ENCODE measurements at regions not wholly inside any gene's neighbourhood (a gene's known extent, or its start where the extent isn't known, plus 50 kb on each side); places are given as distances from the start of the nearest gene placed in this dataset.
"Not testable (repeated sequence)": the region's sequence is repeated elsewhere in the genome, so short reads cannot be mapped to it uniquely, and the experiment has no call there.

DNA sequence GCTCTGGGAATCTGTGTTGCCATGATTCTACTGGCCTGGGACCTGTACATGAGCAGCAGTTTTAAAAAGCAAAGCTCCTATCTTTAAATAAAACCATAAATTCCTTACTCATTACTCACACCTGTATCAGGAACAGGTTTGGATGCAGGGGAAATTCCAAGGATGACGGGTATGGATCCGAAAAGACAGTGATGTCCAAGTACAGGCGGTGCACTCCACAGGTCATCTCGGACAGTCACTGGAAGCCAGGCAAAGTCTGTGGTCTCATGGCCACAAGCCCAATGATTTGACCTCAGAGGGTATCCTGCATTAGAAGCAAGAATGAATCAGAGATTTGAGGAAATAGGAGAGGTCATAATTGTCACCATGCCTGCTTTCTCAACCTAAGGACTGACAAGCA is 90.9 kb downstream of the NAPG start:
- H2AFZ ChIP-seq (ENCODE audit: low read length); H3K4me2 ChIP-seq (ENCODE audit: extremely low read depth, insufficient read depth, low read length); H3K27me3 ChIP-seq (ENCODE audit: control insufficient read depth, insufficient read depth, low read length); H4K20me1 ChIP-seq (ENCODE audit: control insufficient read depth, extremely low read depth, insufficient read depth, low read length); H3K79me2 ChIP-seq (ENCODE audit: control insufficient read depth, insufficient read depth, low read length); H3K9ac ChIP-seq (ENCODE audit: insufficient read depth, low read length); H3K36me3 ChIP-seq (ENCODE audit: control insufficient read depth, insufficient read depth, low read length); H3K4me3 ChIP-seq (replicated peaks in 1 of 4; ENCODE audit: control extremely low read depth in 1 of 4, insufficient read depth in 1 of 4, low read depth in 3 of 4, low read length in 4 of 4); H3K4me1 ChIP-seq (ENCODE audit: control insufficient read depth, extremely low read depth, insufficient read depth, low read length); H3K9me3 ChIP-seq (ENCODE audit: control insufficient read depth, insufficient read depth, low read depth, low read length); H3K27ac ChIP-seq (ENCODE audit: insufficient read depth, low read length): not testable (repeated sequence)
- DNase-seq (ENCODE audit: low read depth in 2 of 2): peak in 1 of 2 donors; percentile 9

DNA sequence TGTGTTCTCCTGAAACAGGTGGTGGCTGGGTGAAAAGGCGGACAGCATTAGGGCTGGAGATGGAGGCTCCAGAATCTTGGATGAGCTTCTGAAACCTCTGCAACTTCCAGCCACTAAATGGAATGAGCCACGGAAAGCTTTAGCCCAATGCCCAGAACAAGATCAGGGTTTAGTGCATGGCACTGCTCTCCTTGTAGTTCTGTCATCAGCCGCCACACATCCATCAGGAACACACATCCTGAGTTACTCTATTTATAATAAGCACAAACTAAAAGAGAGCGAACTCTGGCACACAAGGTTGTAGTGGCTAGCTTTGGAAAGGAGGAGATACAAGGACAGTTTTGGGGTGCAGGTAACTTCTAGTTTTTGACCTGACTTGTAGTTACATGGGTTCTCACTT is 93.0 kb downstream of the NAPG start:
- not testable (repeated sequence) for H3K4me3 ChIP-seq (replicated peaks in 1 of 4; ENCODE audit: control extremely low read depth in 1 of 4, insufficient read depth in 1 of 4, low read depth in 3 of 4, low read length in 4 of 4); H3K4me2 ChIP-seq (ENCODE audit: extremely low read depth, insufficient read depth, low read length); H3K27me3 ChIP-seq (ENCODE audit: control insufficient read depth, insufficient read depth, low read length); H3K27ac ChIP-seq (ENCODE audit: insufficient read depth, low read length); H3K36me3 ChIP-seq (ENCODE audit: control insufficient read depth, insufficient read depth, low read length); DNase-seq (ENCODE audit: low read depth in 2 of 2); H2AFZ ChIP-seq (ENCODE audit: low read length); H3K9ac ChIP-seq (ENCODE audit: insufficient read depth, low read length); H3K9me3 ChIP-seq (ENCODE audit: control insufficient read depth, insufficient read depth, low read depth, low read length); H3K79me2 ChIP-seq (ENCODE audit: control insufficient read depth, insufficient read depth, low read length); H4K20me1 ChIP-seq (ENCODE audit: control insufficient read depth, extremely low read depth, insufficient read depth, low read length); H3K4me1 ChIP-seq (ENCODE audit: control insufficient read depth, extremely low read depth, insufficient read depth, low read length)

DNA sequence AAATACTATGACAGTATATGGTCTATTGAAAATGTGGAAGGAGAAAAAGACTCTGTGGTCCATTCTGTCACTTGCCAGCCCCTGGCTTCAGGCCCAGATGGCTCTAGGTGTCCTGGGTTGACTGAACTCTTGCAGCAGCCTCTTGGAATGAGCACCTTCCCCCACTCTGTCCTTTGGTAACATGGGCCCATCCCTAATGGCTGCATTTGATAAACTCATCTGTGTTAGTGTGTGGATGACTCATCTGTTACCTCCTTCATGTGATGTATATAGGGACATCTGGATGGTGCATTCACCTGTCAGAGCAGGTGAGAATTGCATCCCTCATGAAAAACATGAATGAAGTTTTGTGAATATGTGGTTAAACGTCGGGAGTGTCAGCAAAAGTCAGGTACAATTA is 93.5 kb downstream of the NAPG start:
- H3K4me1 ChIP-seq (ENCODE audit: control insufficient read depth, extremely low read depth, insufficient read depth, low read length); H3K36me3 ChIP-seq (ENCODE audit: control insufficient read depth, insufficient read depth, low read length); H3K4me2 ChIP-seq (ENCODE audit: extremely low read depth, insufficient read depth, low read length); H3K79me2 ChIP-seq (ENCODE audit: control insufficient read depth, insufficient read depth, low read length); H3K9ac ChIP-seq (ENCODE audit: insufficient read depth, low read length); H4K20me1 ChIP-seq (ENCODE audit: control insufficient read depth, extremely low read depth, insufficient read depth, low read length); H3K27me3 ChIP-seq (ENCODE audit: control insufficient read depth, insufficient read depth, low read length); H2AFZ ChIP-seq (ENCODE audit: low read length); H3K9me3 ChIP-seq (ENCODE audit: control insufficient read depth, insufficient read depth, low read depth, low read length); H3K27ac ChIP-seq (ENCODE audit: insufficient read depth, low read length); H3K4me3 ChIP-seq (replicated peaks in 1 of 4; ENCODE audit: control extremely low read depth in 1 of 4, insufficient read depth in 1 of 4, low read depth in 3 of 4, low read length in 4 of 4); DNase-seq (ENCODE audit: low read depth in 2 of 2): not testable (repeated sequence)

DNA sequence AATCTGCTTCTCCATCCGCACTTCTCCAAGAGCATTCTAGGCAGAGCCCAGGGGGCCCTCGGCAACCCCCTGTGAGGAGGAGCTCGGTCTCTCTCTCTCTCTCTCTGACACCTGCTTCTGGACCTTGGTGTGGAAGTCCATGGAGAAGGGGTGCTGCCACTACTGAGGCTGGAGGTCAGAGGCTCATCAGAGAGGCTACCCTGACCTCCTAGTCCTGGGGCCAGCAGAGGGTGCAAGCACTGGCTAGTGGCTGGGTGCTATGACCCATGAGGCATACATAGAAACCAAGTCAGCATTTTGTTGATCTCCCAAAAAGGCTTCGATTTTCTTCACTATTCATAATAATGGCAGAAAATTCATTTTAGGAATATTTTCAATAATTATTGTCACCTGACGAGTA is 94.0 kb downstream of the NAPG start:
- H4K20me1 ChIP-seq (ENCODE audit: control insufficient read depth, extremely low read depth, insufficient read depth, low read length); H3K27ac ChIP-seq (ENCODE audit: insufficient read depth, low read length); H3K9ac ChIP-seq (ENCODE audit: insufficient read depth, low read length); H3K27me3 ChIP-seq (ENCODE audit: control insufficient read depth, insufficient read depth, low read length); DNase-seq (ENCODE audit: low read depth in 2 of 2); H3K79me2 ChIP-seq (ENCODE audit: control insufficient read depth, insufficient read depth, low read length); H3K36me3 ChIP-seq (ENCODE audit: control insufficient read depth, insufficient read depth, low read length); H3K4me1 ChIP-seq (ENCODE audit: control insufficient read depth, extremely low read depth, insufficient read depth, low read length); H3K4me2 ChIP-seq (ENCODE audit: extremely low read depth, insufficient read depth, low read length); H3K9me3 ChIP-seq (ENCODE audit: control insufficient read depth, insufficient read depth, low read depth, low read length); H3K4me3 ChIP-seq (replicated peaks in 1 of 4; ENCODE audit: control extremely low read depth in 1 of 4, insufficient read depth in 1 of 4, low read depth in 3 of 4, low read length in 4 of 4); H2AFZ ChIP-seq (ENCODE audit: low read length): not testable (repeated sequence)

Data from fibroblast of lung (primary cell).